Suprapubic skin (tissue), 4 donors: ENCODE measurements at regions not wholly inside any gene's neighbourhood (a gene's known extent, or its start where the extent isn't known, plus 50 kb on each side); places are given as distances from the start of the nearest gene placed in this dataset.

ENCODE experiments used
- DNase-seq, 2 donors: peaks; one replicate each; pipeline ENCODE4 v3.0.0-alpha.2; 2019; ENCODE audit warnings: low spot score in 2 of 2
- H3K27ac ChIP-seq: fragments of 200-600 bp; sonication (generic); one replicate; pipeline ENCODE4 v1.5.1; 2019
- H3K27me3 ChIP-seq: fragments of 200-600 bp; sonication (generic); one replicate; pipeline ENCODE4 v1.5.1; 2019
- H3K36me3 ChIP-seq: fragments of 200-600 bp; sonication (generic); one replicate; pipeline ENCODE4 v1.5.1; 2019
- H3K4me1 ChIP-seq: fragments of 200-600 bp; sonication (generic); one replicate; pipeline ENCODE4 v1.5.1; 2019
- H3K4me3 ChIP-seq: fragments of 200-600 bp; sonication (generic); one replicate; pipeline ENCODE4 v1.5.1; 2019; ENCODE audit warnings: mild to moderate bottlenecking
- H3K9me3 ChIP-seq: fragments of 200-600 bp; sonication (generic); one replicate; pipeline ENCODE4 v1.5.1; 2019
- CTCF ChIP-seq, 2 donors: fragments of 200-600 bp in 1 of 2; fragments of 450-650 bp in 1 of 2; sonication (generic) in 1 of 2; IDR thresholded peaks; one replicate each; pipeline ENCODE4 v1.5.1; 2016 to 2019; ENCODE audit warnings: antibody characterized with exemption in 2 of 2, mild to moderate bottlenecking in 1 of 2, moderate library complexity in 1 of 2
- EP300 ChIP-seq: sonication (generic); formaldehyde crosslinking; IDR thresholded peaks from one replicate; pipeline ENCODE4 v1.6.1; 2017; ENCODE audit warnings: antibody characterized with exemption
- POLR2A ChIP-seq, 2 donors: fragments of 450-650 bp; IDR thresholded peaks; one replicate each; pipeline ENCODE4 v1.6.1; 2017; ENCODE audit warnings: antibody characterized with exemption in 2 of 2, mild to moderate bottlenecking in 2 of 2, moderate library complexity in 2 of 2
- POLR2AphosphoS5 ChIP-seq, 3 donors: sonication (generic); formaldehyde crosslinking; IDR thresholded peaks; one replicate each; pipeline ENCODE4 v1.6.1; 2017; ENCODE audit warnings: antibody characterized with exemption in 3 of 3
- WGBS: methylation state at CpG from one replicate; pipeline ENCODE4 v1.1.5; 2018; 5-methylcytosine and 5-hydroxymethylcytosine counted together

GRCh38 chr9:80156756-80157472 lies 585.1 kb downstream of the TLE4 start:
- no peaks in the 10 kb centered on the region for H3K36me3 ChIP-seq
- no peaks in the 10 kb centered on the region for H3K27me3 ChIP-seq
- H3K9me3 ChIP-seq = no peaks in the 10 kb centered on the region
- peaks cover 5% of the 10 kb centered on the region for H3K4me1 ChIP-seq
- no peak overlapping the region for H3K27ac ChIP-seq
- no peak for DNase-seq
- 88% methylated on average over 2 of the region's 2 CpGs for WGBS
- H3K4me3 ChIP-seq = no peak overlapping the region
- TF ChIP-seq CTCF (IDR thresholded peaks at IDR 0.05) (no peak), POLR2A (IDR thresholded peaks at IDR 0.05) (no peak), POLR2AphosphoS5 (IDR thresholded peaks at IDR 0.05) (no peak), EP300 (no peak)

GRCh38 chr9:80156262-80156661 lies 584.5 kb downstream of the TLE4 start:
- H3K27me3 ChIP-seq = no peaks in the 10 kb centered on the region
- no peaks in the 10 kb centered on the region for H3K36me3 ChIP-seq
- DNase-seq = no peak
- H3K4me1 ChIP-seq = peaks cover 5% of the 10 kb centered on the region
- no peak for TF ChIP-seq CTCF (IDR thresholded peaks at IDR 0.05)
- TF ChIP-seq POLR2A (IDR thresholded peaks at IDR 0.05) = no peak
- TF ChIP-seq EP300 = no peak
- TF ChIP-seq POLR2AphosphoS5 (IDR thresholded peaks at IDR 0.05) = no peak
- 45% methylated on average over 2 of the region's 2 CpGs for WGBS
- no peak overlapping the region for H3K4me3 ChIP-seq
- H3K27ac ChIP-seq = no peak overlapping the region
- H3K9me3 ChIP-seq = no peaks in the 10 kb centered on the region

- no peaks in the 10 kb centered on the region for H3K9me3 ChIP-seq
- no peak overlapping the region for H3K27ac ChIP-seq
- WGBS = 78% methylated on average over 3 of the region's 3 CpGs
- H3K4me1 ChIP-seq = no peaks in the 10 kb centered on the region
- no peaks in the 10 kb centered on the region for H3K27me3 ChIP-seq
- no peak for DNase-seq
- H3K36me3 ChIP-seq = no peaks in the 10 kb centered on the region
- no peak for TF ChIP-seq POLR2A (IDR thresholded peaks at IDR 0.05)
- no peak for TF ChIP-seq CTCF (IDR thresholded peaks at IDR 0.05)
- no peak for TF ChIP-seq EP300
- no peak for TF ChIP-seq POLR2AphosphoS5 (IDR thresholded peaks at IDR 0.05)
- no peak overlapping the region for H3K4me3 ChIP-seq
Observed at GRCh38 chr9:80147866-80148265, 576.1 kb downstream of the TLE4 start.

- Histone ChIP-seq H3K9me3 (no peaks in the 10 kb centered on the region), H3K4me1 (no peaks in the 10 kb centered on the region), H3K27me3 (no peaks in the 10 kb centered on the region), H3K27ac (no peak overlapping the region), H3K36me3 (no peaks in the 10 kb centered on the region), H3K4me3 (no peak overlapping the region)
- no peak for DNase-seq
- 21% methylated on average over 1 of the region's 1 CpG for WGBS
- TF ChIP-seq POLR2A (IDR thresholded peaks at IDR 0.05) (no peak), EP300 (no peak), POLR2AphosphoS5 (IDR thresholded peaks at IDR 0.05) (no peak), CTCF (IDR thresholded peaks at IDR 0.05) (no peak)
Observed at GRCh38 chr9:80146466-80146865, 574.7 kb downstream of the TLE4 start.

- WGBS = 87% methylated on average over 2 of the region's 2 CpGs
- no peaks in the 10 kb centered on the region for H3K4me1 ChIP-seq
- no peak for TF ChIP-seq POLR2A (IDR thresholded peaks at IDR 0.05)
- TF ChIP-seq POLR2AphosphoS5 (IDR thresholded peaks at IDR 0.05) = no peak
- no peak overlapping the region for H3K4me3 ChIP-seq
- no peaks in the 10 kb centered on the region for H3K36me3 ChIP-seq
- no peak for DNase-seq
- H3K27ac ChIP-seq = no peak overlapping the region
- no peaks in the 10 kb centered on the region for H3K27me3 ChIP-seq
- no peaks in the 10 kb centered on the region for H3K9me3 ChIP-seq
Observed at GRCh38 chr9:80144856-80145255, 573.1 kb downstream of the TLE4 start.

- H3K9me3 ChIP-seq = no peaks in the 10 kb centered on the region
- H3K27me3 ChIP-seq = no peaks in the 10 kb centered on the region
- no peaks in the 10 kb centered on the region for H3K36me3 ChIP-seq
- no peak overlapping the region for H3K27ac ChIP-seq
- DNase-seq = no peak
- 88% methylated on average over 2 of the region's 2 CpGs for WGBS
- no peak overlapping the region for H3K4me3 ChIP-seq
- TF ChIP-seq EP300 = no peak
- TF ChIP-seq POLR2AphosphoS5 (IDR thresholded peaks at IDR 0.05) = no peak
- no peak for TF ChIP-seq POLR2A (IDR thresholded peaks at IDR 0.05)
- TF ChIP-seq CTCF (IDR thresholded peaks at IDR 0.05) = no peak
- H3K4me1 ChIP-seq = no peaks in the 10 kb centered on the region
Observed at GRCh38 chr9:80144406-80144805, 572.6 kb downstream of the TLE4 start.
